BJ (cell line): ENCODE measurements at regions not wholly inside any gene's neighbourhood (a gene's known extent, or its start where the extent isn't known, plus 50 kb on each side); places are given as distances from the start of the nearest gene placed in this dataset.

ENCODE experiments used
- CTCF ChIA-PET: fragments of 350-600 bp; formaldehyde crosslinking; extraction: SDS; loops from one replicate; lab custom pipeline; 2021; ENCODE audit warnings: antibody characterized with exemption, inconsistent platforms; lab: Yijun Ruan, JAX
- POLR2A ChIA-PET: fragments of 300-600 bp; sonication (Branson Sonifier 250); formaldehyde crosslinking; extraction: SDS; loops from one replicate; lab custom pipeline; 2021; ENCODE audit warnings: antibody characterized with exemption; lab: Charles Lee
- DNase-seq: peaks from one replicate; pipeline ENCODE4 v3.0.0-alpha.2; 2011; ENCODE audit warnings: low read depth
- H3K27me3 ChIP-seq: 2 replicates; pipeline ENCODE4 v1.6.0; 2011; ENCODE audit warnings: low read length; ENCODE audit not compliant: control insufficient read depth, insufficient read depth
- H3K36me3 ChIP-seq: 2 replicates; pipeline ENCODE4 v1.5.1; 2011; ENCODE audit warnings: low read length; ENCODE audit not compliant: control insufficient read depth, insufficient read depth
- H3K4me3 ChIP-seq: 2 replicates; pipeline ENCODE4 v1.5.1; 2011; ENCODE audit warnings: low read depth, mild to moderate bottlenecking, control low read depth, low read length
- CTCF ChIP-seq: IDR thresholded peaks from 2 replicates; pipeline ENCODE4 v1.5.1; 2011; ENCODE audit warnings: low read depth, mild to moderate bottlenecking, control low read depth, inconsistent platforms, low read length, moderate library complexity; ENCODE audit not compliant: insufficient read depth

GRCh38 chr6:148076051-148076450, 266.6 kb upstream of the SASH1 start:
- Histone ChIP-seq H3K27me3 (no peaks in the 10 kb centered on the region; the same call in 1 of the 2 replicates), H3K4me3 (no peak overlapping the region)
- CTCF ChIA-PET = no interaction called here

GRCh38 chr6:148080315-148080714, 262.3 kb upstream of the SASH1 start:
- Histone ChIP-seq H3K27me3 (no peaks in the 10 kb centered on the region; the same call in 1 of the 2 replicates), H3K36me3 (no peaks in the 10 kb centered on the region), H3K4me3 (no peak overlapping the region)
- ChIA-PET POLR2A (no interaction called here), CTCF (no interaction called here)
- DNase-seq = no peak
- TF ChIP-seq CTCF = no peak

More at GRCh38 chr6:148076051-148076450, 266.6 kb upstream of the SASH1 start:
- no peak for DNase-seq
- POLR2A ChIA-PET = no interaction called here
- no peak for TF ChIP-seq CTCF
- H3K36me3 ChIP-seq = no peaks in the 10 kb centered on the region

GRCh38 chr6:148081076-148081475, 261.6 kb upstream of the SASH1 start:
- H3K27me3 ChIP-seq = no peaks in the 10 kb centered on the region; the same call in 1 of the 2 replicates
- no peak for DNase-seq

GRCh38 chr6:148082044-148082443, 260.6 kb upstream of the SASH1 start:
- H3K27me3 ChIP-seq = no peaks in the 10 kb centered on the region; the same call in 1 of the 2 replicates
- H3K36me3 ChIP-seq = no peaks in the 10 kb centered on the region
- DNase-seq = no peak
- no peak for TF ChIP-seq CTCF
- CTCF ChIA-PET = interaction anchor here (1.0 to 1.3 kb wide), 2 partner anchors 14 to 575 kb away, joined by 3 to 5 read pairs; no protein-coding TSS in a partner anchor
- H3K4me3 ChIP-seq = no peak overlapping the region
- POLR2A ChIA-PET = no interaction called here

More at GRCh38 chr6:148081076-148081475, 261.6 kb upstream of the SASH1 start:
- ChIA-PET CTCF (no interaction called here), POLR2A (no interaction called here)
- TF ChIP-seq CTCF = no peak
- no peak overlapping the region for H3K4me3 ChIP-seq
- H3K36me3 ChIP-seq = no peaks in the 10 kb centered on the region

GRCh38 chr6:148082696-148083095, 259.9 kb upstream of the SASH1 start:
- TF ChIP-seq CTCF = no peak
- Histone ChIP-seq H3K4me3 (no peak overlapping the region), H3K36me3 (no peaks in the 10 kb centered on the region), H3K27me3 (no peaks in the 10 kb centered on the region; the same call in 1 of the 2 replicates)
- DNase-seq = no peak
- POLR2A ChIA-PET = no interaction called here
- CTCF ChIA-PET = interaction anchor here (1.0 to 1.3 kb wide), 2 partner anchors 14 to 576 kb away, joined by 3 to 5 read pairs; no protein-coding TSS in a partner anchor
